ENCODE measurements at regions not wholly inside any gene's neighbourhood (a gene's known extent, or its start where the extent isn't known, plus 50 kb on each side); places are given as distances from the start of the nearest gene placed in this dataset.

DNA sequence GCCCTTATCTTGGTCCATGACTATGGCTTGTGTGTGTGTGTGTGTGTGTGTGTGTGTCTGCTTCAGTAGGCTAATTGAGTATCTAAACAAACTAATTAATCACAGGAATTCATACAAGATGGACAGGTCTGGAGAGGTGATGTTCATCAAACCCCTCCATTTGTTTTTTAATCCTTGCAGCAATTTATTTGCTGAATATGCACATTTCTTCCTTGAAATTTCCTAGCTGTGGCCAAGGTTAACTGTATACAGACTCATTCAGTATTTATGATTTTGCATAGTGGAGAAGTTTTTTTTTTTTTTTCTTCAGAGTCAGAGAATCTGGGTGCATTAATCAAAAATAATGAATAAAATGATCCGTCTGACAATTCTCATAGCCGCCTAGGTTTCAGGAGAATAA is 74.7 kb upstream of the TSHZ3 start:
- no peak overlapping the region for H3K4me3 Mint-ChIP-seq

DNA sequence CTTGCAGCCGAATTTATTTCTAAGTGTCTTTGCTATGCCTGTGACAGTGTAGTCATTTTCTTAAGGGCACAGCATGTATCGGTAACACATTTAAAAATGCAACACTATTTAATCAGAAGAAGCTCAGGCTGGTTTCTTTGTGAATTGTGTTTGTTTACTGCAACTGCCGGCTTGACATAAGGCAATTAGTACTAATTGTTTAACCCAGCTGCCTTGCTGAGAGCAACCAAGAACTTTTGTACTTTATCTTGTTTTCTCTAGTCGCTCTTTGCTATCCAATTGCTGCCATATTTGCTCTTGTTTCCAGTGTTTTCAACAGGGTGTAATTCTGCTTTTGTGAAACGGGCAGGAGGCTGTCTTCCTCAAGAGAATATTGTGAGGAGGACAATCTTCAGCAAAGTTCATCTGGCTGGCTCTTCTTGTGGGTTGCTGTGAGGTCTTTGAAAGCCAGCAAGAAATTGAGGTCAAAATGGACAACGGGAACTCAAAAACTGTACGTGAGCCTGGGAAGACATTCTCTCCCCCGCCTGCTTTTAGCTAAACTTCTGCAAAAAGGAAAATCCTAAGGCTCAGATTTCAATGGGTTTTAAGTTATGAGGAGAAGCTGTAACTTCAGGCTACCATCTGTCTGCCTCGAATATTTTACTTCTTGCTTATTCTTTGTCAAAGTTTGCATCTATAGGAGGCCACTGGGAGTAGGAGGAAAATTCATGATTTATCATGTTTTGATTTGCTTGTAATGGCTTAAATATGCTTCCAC is 75.8 kb upstream of the TSHZ3 start:
- H3K27ac Mint-ChIP-seq, result no peak overlapping the region
- peaks cover 14% of the 10 kb centered on the region for H3K27me3 Mint-ChIP-seq (ENCODE audit: low read depth, poor library complexity)
- peaks cover 25% of the 10 kb centered on the region for H3K4me1 Mint-ChIP-seq
- no peak for DNase-seq
- H3K4me3 Mint-ChIP-seq, result no peak overlapping the region
- no peak for TF ChIP-seq CTCF (IDR thresholded peaks at IDR 0.05)
- no peaks in the 10 kb centered on the region for H3K36me3 Mint-ChIP-seq (ENCODE audit: low read depth)
- H3K9me3 Mint-ChIP-seq, result no peaks in the 10 kb centered on the region

More for the DNA sequence above, 74.7 kb upstream of the TSHZ3 start:
- no peak for DNase-seq
- peaks cover 30% of the 10 kb centered on the region for H3K4me1 Mint-ChIP-seq
- no peaks in the 10 kb centered on the region for H3K9me3 Mint-ChIP-seq
- H3K27me3 Mint-ChIP-seq (ENCODE audit: low read depth, poor library complexity), result peaks cover 26% of the 10 kb centered on the region
- H3K36me3 Mint-ChIP-seq (ENCODE audit: low read depth), result no peaks in the 10 kb centered on the region
- no peak overlapping the region for H3K27ac Mint-ChIP-seq
- TF ChIP-seq CTCF (IDR thresholded peaks at IDR 0.05), result no peak

- no peak overlapping the region for H3K4me3 Mint-ChIP-seq
- no peaks in the 10 kb centered on the region for H3K36me3 Mint-ChIP-seq (ENCODE audit: low read depth)
- TF ChIP-seq CTCF (IDR thresholded peaks at IDR 0.05), result no peak
- DNase-seq, result no peak
- H3K27me3 Mint-ChIP-seq (ENCODE audit: low read depth, poor library complexity), result peaks cover 5% of the 10 kb centered on the region
- no peak overlapping the region for H3K27ac Mint-ChIP-seq
- peaks cover 11% of the 10 kb centered on the region for H3K4me1 Mint-ChIP-seq
- H3K9me3 Mint-ChIP-seq, result peaks cover under 1% of the 10 kb centered on the region
Observed at GRCh38 chr19:31427857-31428256, 78.6 kb upstream of the TSHZ3 start.

GRCh38 chr19:31430381-31430780 is 81.1 kb upstream of the TSHZ3 start:
- Mint-ChIP-seq H3K9me3 (peaks cover 19% of the 10 kb centered on the region), H3K27me3 (ENCODE audit: low read depth, poor library complexity) (peaks cover 9% of the 10 kb centered on the region), H3K27ac (no peak overlapping the region), H3K36me3 (ENCODE audit: low read depth) (no peaks in the 10 kb centered on the region), H3K4me3 (no peak overlapping the region), H3K4me1 (peaks cover 2% of the 10 kb centered on the region)
- TF ChIP-seq CTCF (IDR thresholded peaks at IDR 0.05), result no peak
- no peak for DNase-seq

DNA sequence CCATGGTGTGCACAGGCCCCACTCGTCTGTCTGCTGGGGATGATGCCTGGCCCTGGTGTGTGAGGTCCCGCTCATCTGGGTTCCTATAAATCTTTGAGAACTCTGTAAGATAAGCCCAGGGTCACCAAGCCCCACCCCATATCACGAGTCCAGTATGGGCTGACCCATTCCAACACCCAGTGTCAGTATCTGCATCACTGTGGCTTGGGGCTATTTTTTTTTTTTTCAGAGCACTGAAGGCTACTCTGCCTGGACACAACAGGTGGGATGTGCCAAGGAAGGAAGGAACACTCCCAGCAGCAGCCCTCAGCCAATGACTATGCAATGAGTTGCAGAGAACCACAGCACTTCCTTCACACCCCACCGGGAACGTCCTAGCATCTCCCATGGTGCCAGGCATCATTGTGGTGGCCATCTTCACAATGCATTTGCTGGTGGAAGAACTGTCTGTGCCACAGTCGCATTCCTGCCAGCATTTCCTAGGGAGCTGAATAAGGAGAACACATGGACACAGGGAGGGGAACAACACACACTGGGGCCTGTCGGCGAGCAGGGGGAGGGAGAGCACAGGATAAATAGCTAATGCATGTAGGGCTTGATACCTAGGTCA is 83.1 kb upstream of the TSHZ3 start:
- Mint-ChIP-seq H3K36me3 (ENCODE audit: low read depth) (no peaks in the 10 kb centered on the region), H3K27ac (no peak overlapping the region), H3K27me3 (ENCODE audit: low read depth, poor library complexity) (peaks cover 14% of the 10 kb centered on the region), H3K4me1 (no peaks in the 10 kb centered on the region), H3K4me3 (no peak overlapping the region), H3K9me3 (peaks cover 26% of the 10 kb centered on the region)
- DNase-seq, result no peak
- TF ChIP-seq CTCF (IDR thresholded peaks at IDR 0.05), result no peak

Measured in nephron progenitor cell (in vitro differentiated cells).